HG03139 (cell line): ENCODE measurements at regions not wholly inside any gene's neighbourhood (a gene's known extent, or its start where the extent isn't known, plus 50 kb on each side); places are given as distances from the start of the nearest gene placed in this dataset.
A peak's percentile ranks its signal among the peaks of the same experiment; 100 is the strongest.

ENCODE experiments used
- ATAC-seq: cut with Tn5 transposase; IDR thresholded peaks from one replicate; pipeline ENCODE4 v1.9.1; 2021; ENCODE audit not compliant: unreplicated experiment

- no peak for ATAC-seq
These were observed 448.8 kb downstream of the FLRT2 start for GRCh38 chr14:85978582-85979250.

GRCh38 chr14:85974602-85975001 is 444.7 kb downstream of the FLRT2 start:
- no peak for ATAC-seq

GRCh38 chr14:85963486-85963885 is 433.5 kb downstream of the FLRT2 start:
- ATAC-seq: no peak

GRCh38 chr14:85960756-85961155 is 430.8 kb downstream of the FLRT2 start:
- no peak for ATAC-seq

GRCh38 chr14:85959063-85959462 is 429.1 kb downstream of the FLRT2 start:
- ATAC-seq: no peak

GRCh38 chr14:85958069-85958468 is 428.1 kb downstream of the FLRT2 start:
- no peak for ATAC-seq

GRCh38 chr14:85953265-85953664 is 423.3 kb downstream of the FLRT2 start:
- no peak for ATAC-seq

GRCh38 chr14:85948153-85948552 is 418.2 kb downstream of the FLRT2 start:
- ATAC-seq: no peak

- no peak for ATAC-seq
These were observed 417.7 kb downstream of the FLRT2 start for GRCh38 chr14:85947461-85948139.

- no peak for ATAC-seq
These were observed 413.2 kb downstream of the FLRT2 start for GRCh38 chr14:85943192-85943591.

GRCh38 chr14:85934886-85935254 is 404.9 kb downstream of the FLRT2 start:
- ATAC-seq: peak; percentile 36

- ATAC-seq: peak; percentile 89
These were observed 404.4 kb downstream of the FLRT2 start for GRCh38 chr14:85934123-85934885.

GRCh38 chr14:85921241-85921640 is 391.3 kb downstream of the FLRT2 start:
- ATAC-seq: no peak

- ATAC-seq: no peak
These were observed 387.8 kb downstream of the FLRT2 start for GRCh38 chr14:85917716-85918115.

GRCh38 chr14:85915711-85916110 is 385.8 kb downstream of the FLRT2 start:
- no peak for ATAC-seq

GRCh38 chr14:85912141-85912540 is 382.2 kb downstream of the FLRT2 start:
- ATAC-seq: no peak

- ATAC-seq: no peak
These were observed 381.1 kb downstream of the FLRT2 start for GRCh38 chr14:85911044-85911443.

GRCh38 chr14:85909581-85909980 is 379.6 kb downstream of the FLRT2 start:
- no peak for ATAC-seq

- ATAC-seq: no peak
These were observed 377.6 kb downstream of the FLRT2 start for GRCh38 chr14:85907536-85907935.

- no peak for ATAC-seq
These were observed 367.9 kb downstream of the FLRT2 start for GRCh38 chr14:85897808-85898207.

- ATAC-seq: no peak
These were observed 365.7 kb downstream of the FLRT2 start for GRCh38 chr14:85895603-85896002.

GRCh38 chr14:85892251-85892650 is 362.3 kb downstream of the FLRT2 start:
- no peak for ATAC-seq
